Activated CD4-positive, alpha-beta T cell treated with anti-CD3 and anti-CD28 coated beads, Interleukin-10, Interleukin-2, amounts not matched to agents 100 ng/mL and 50 ng/mL, durations not matched to agents 16 hours and 8 hours (primary cell): ENCODE measurements at regions not wholly inside any gene's neighbourhood (a gene's known extent, or its start where the extent isn't known, plus 50 kb on each side); places are given as distances from the start of the nearest gene placed in this dataset.
"Not testable (repeated sequence)": the region's sequence is repeated elsewhere in the genome, so short reads cannot be mapped to it uniquely, and the experiment has no call there.

Experiments used
- DNase-seq: peaks from one replicate; pipeline ENCODE4 v3.0.0-alpha.2; 2020

DNA sequence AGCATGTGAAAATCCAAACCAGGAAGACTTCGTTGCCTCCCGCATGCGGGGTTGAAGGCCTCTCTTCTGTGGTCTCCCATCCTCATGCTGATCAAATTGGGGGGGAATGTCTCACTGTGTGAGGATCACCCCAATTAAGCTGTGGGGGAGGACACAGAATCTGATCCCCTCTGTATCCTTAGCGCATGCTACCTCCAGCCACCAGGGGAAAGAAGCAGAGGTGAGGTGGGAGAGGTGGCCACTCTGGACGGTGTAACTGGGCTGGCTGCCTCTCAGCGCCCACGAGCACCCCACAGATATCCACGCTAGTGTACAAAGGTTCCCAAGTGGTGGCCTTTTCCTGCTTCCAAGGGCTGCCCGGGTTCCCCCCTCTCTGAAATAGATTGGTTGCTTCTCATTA, 177.6 kb upstream of the PLGLB1 start:
- not testable (repeated sequence) for DNase-seq

DNA sequence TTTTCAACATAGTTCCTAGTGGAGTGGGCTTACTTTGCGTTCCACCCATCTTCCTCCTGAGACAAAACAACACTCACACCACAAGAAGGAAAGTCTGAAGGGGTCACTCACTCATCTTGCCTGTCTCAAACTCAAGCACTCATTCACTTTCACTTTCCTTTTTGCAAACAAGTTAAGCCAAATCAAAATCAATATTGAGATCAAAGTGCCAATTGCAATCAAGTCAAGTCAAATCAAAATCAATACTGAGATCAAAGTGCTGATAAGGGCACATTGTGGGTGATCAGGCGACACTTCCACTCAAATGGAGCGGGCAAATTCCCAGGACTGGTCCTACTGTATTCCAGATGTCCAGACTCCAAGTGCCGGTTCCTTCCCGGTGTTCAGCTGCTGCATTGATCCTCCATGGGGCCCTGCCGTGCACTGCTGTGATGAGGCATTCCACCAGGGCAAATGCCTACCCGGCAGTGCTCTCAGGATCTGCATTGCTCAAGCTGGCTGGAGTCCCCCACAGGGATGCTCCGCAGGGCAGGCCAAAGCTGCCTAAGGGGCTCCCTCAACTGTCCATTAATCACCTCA, 183.0 kb upstream of the PLGLB1 start:
- DNase-seq: not testable (repeated sequence)

- DNase-seq: not testable (repeated sequence)
These were observed 191.3 kb upstream of the PLGLB1 start for GRCh38 chr2:87212938-87213337.

- DNase-seq: not testable (repeated sequence)
These were observed 195.4 kb upstream of the PLGLB1 start for GRCh38 chr2:87217005-87217404.

GRCh38 chr2:87217741-87218410, 196.2 kb upstream of the PLGLB1 start:
- DNase-seq: not testable (repeated sequence)

- DNase-seq: not testable (repeated sequence)
These were observed 199.0 kb upstream of the PLGLB1 start for GRCh38 chr2:87220651-87221050.

- not testable (repeated sequence) for DNase-seq
These were observed 200.5 kb upstream of the PLGLB1 start for GRCh38 chr2:87222131-87222530.

- not testable (repeated sequence) for DNase-seq
These were observed 202.2 kb upstream of the PLGLB1 start for GRCh38 chr2:87223873-87224272.

DNA sequence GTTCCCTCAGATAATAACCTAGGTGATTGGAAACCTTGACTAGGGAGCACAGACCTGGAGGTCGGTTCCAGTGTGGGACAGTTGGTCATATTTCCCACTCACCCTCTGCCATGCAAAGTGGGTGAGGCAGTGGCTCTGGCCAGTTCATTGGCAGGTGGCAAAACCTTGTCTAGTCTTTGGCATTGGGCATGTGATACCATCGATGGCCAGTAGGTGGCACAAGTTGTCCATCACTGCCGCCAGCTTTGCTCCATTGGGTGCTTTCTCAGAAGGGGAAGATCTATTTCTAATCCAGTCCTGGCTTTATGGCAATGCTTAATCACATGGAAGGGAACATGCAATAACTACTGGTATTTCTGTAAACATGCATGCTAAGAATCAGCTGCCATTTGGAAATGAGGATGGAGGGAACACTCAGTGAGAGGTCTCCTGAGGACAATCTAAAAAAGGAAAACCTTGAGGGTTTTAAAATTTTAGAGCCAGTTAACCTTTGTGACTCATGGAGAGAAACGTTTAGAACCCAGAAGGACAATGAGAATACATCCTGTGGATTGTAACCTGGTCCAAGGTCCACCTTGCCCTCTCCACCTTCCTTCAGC, 207.5 kb upstream of the PLGLB1 start:
- not testable (repeated sequence) for DNase-seq

DNA sequence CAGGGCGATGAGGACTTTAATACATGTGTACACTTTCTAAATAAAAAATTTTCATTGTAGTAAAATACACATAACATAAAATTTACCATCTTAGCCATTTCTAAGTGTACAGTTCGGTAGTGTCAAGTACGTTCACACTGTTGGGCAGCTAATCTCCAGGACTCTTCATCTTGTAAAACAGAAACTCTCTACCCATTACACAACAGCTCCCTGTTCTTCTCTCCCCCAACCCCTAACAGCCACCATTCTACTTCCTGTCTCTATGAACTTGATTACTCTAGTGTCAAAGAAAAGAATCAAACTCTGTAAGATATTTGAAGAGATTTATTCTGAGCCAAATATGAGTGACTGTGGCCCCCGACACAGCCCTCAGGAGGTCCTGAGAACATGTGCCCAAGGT, 208.3 kb upstream of the PLGLB1 start:
- DNase-seq: not testable (repeated sequence)

DNA sequence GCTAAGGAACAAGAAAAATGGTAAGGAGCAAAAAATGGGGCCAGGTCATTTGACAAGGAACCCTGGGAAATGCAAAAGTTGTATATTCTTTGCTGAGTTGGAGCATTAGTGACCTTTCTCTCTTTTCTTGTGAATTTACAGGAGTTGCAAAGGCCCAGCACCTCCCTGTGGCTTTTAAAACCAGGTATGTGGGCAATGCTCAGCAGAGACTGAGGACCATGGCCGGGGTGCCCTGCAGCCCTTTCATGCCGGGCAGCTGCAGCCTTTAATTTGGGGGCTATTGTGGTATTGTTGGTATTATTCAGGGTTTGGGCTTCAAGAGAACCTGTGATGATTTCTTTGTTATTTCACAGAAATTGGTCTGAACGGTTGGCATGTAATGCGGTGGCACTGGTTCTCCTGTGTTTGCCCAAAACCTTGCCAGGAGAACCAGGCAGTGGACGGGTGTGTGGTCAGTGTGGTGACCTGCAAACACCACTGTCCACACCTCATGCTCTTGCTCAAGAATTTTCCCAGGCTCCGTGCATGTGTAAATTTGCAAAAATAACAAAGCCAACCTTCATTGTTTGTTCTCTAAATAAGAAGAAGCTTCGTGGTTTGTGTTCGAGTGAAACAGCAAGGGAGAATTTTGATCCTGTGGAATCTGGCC, 213.8 kb upstream of the PLGLB1 start:
- DNase-seq: not testable (repeated sequence)

- peak; percentile 42 for DNase-seq
These were observed 216.1 kb upstream of the PLGLB1 start for GRCh38 chr2:87237570-87238336.

DNA sequence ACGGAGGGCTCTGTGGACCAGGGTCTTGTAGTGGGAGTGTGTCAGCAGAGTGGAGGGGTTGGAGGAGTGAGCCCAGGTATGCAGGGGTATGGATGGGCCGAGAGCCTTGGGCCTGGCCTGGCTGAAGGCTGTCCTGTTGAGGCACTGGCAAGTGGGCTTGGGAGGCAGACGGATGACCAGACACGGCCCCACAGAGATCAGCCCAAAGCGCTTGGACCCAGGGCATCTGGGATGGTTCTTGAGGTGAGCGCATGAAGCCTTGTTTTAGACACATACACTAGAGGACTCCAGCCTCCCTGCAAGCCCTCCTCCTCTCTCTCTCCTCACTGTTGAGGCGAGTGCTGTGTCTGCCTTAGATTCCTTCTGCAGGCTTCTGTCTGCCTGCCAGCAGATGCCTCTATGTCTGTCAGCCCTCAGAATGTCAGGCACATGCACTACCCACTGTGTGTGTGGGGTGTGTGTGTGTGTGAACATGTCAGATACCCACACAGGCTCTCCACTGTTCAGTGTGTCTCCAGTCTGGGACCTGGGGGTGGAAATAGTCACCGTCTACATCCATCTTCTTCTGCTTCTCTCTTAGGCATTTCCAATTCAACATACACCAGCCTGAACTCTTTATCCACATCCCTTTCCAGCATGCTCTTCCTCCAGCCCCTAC, 218.0 kb upstream of the PLGLB1 start:
- not testable (repeated sequence) for DNase-seq

- DNase-seq: not testable (repeated sequence)
These were observed 224.5 kb upstream of the PLGLB1 start for GRCh38 chr2:87246066-87246717.

DNA sequence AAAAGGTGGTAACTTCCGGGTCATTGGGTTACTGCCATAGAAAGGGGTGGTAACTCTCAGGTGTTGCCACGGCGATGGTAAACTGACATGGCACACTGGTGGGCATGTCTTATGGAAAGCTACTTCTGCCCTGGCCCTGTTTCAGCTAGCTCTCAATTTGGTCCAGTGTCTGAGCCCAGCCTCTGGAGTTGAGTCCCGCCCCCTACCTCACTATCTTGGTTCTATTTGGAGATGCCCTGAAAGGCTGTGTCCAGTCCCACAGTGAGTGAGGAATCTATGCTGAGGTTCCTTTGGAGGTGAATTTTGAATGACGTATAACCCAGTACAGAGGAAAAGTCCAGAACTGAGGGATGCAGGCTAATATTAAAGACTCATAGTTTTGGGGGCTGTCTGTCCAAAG, 230.4 kb upstream of the PLGLB1 start:
- not testable (repeated sequence) for DNase-seq

GRCh38 chr2:87254562-87254961, 232.9 kb upstream of the PLGLB1 start:
- not testable (repeated sequence) for DNase-seq

- DNase-seq: not testable (repeated sequence)
These were observed 233.8 kb upstream of the PLGLB1 start for GRCh38 chr2:87255410-87255809.

DNA sequence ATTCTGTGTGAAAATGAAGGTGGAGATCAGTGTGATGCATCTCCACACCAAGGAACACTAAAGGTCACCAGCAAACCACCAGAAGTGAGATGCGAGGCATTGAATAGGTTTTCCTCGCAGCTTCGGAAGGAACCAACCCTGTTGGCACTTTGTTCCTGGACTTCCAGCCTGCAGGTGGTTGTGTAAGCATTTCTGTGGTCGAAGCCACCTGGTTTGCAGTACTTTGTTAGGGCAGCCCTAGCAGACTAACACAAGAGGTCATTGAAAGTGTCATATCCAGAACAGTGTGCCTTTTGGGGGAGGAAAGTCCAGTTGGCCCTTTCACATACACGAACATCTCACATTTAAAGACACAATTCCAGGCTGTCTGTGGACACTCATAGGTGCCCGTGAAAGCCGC, 237.2 kb upstream of the PLGLB1 start:
- not testable (repeated sequence) for DNase-seq

DNA sequence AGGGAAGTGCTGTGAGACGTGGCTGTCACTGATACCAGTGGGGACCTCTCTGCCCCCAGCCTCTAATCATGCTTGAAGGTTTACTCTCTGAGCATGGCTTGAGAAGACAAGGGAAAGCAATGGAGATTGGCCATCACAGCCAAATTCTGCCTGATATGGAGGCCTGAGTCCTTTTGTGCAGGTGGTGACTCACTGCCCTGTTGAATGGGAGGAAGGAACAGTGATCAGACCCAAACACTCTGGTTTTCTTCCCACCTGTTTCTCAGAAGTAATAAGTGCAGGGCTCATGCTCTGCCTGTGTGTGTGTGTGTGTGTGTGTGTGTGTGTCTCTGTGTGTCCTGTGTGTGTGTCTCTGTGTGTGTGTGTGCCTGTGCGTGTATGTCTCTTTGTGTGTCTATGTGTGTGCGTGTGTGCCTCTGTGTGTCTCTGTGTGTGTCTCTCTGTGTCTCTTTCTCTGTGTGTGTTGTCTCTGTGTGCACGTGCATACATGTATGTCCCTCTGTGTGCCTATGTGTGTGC, 240.6 kb upstream of the PLGLB1 start:
- not testable (repeated sequence) for DNase-seq

DNA sequence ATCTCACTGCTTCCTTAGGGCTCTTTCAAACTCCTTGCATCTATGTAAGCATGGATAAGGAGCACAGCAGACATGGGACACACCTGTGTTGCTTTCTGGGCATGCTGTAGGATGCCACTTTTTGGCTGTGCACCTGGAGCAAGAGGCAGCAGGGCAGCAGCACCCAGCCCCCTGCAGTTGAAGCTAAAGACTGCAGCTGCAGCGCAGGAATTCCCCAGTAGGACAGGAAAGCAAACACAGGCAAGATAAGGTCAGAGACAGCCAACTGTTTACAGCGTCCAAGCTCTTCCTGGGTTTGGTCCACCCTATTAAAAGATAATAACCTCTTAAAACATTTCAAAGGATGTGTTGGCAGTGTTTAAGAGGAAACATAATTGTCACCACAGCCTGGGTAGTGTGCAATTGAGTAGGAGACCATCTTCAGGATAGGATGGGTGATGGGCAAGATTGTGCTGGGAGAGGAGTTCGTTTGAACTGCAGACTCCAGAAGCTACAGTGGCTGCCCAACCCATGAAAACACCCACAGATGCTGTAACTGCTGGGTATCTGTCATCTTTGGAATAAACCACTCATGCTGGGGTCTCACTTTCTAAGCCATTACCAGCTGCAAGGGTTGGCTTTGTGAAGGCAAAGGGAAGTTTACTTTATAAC, 242.3 kb upstream of the PLGLB1 start:
- not testable (repeated sequence) for DNase-seq

DNA sequence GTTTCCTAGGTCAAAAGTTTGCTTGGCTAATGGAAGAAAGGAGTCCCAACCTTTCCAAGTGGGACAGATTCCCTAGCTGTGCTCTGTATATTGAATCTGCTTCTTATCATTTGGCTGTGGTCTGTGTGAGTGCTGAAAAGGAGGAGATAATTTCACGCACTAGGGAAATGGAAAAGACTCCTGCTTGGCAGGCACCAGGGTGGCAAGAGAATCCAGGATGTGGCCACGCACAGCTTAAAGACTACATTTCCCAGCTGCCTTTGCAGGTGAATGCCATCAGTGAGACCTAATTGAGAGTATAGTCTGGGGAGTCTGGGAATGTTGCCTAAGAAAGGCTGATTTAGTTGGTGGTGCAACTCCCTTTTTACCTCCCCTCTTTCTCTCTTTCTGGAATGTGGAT, 253.5 kb upstream of the PLGLB1 start:
- DNase-seq: not testable (repeated sequence)
